Ovary (tissue), 3 donors: ENCODE measurements at regions not wholly inside any gene's neighbourhood (a gene's known extent, or its start where the extent isn't known, plus 50 kb on each side); places are given as distances from the start of the nearest gene placed in this dataset.
"Not testable (repeated sequence)": the region's sequence is repeated elsewhere in the genome, so short reads cannot be mapped to it uniquely, and the experiment has no call there.

ENCODE experiments used
- EP300 ChIP-seq: sonication (generic); formaldehyde crosslinking; IDR thresholded peaks from one replicate; pipeline ENCODE4 v1.6.1; 2017; ENCODE audit warnings: antibody characterized with exemption
- TF ChIP-seq, protein P1 (sequence below), 3 donors: fragments of 450-650 bp in 2 of 3; fragments of 200-600 bp in 1 of 3; IDR thresholded peaks; one replicate each; pipeline versions ENCODE4 v1.5.1 to v1.8.0; 2016 to 2022; ENCODE audit warnings: antibody characterized with exemption in 3 of 3, mild to moderate bottlenecking in 1 of 3
- donor health status: DM: no; HTN: no; CAD: no.

- TF ChIP-seq EP300 = not testable (repeated sequence)
- TF ChIP-seq, protein P1, sequence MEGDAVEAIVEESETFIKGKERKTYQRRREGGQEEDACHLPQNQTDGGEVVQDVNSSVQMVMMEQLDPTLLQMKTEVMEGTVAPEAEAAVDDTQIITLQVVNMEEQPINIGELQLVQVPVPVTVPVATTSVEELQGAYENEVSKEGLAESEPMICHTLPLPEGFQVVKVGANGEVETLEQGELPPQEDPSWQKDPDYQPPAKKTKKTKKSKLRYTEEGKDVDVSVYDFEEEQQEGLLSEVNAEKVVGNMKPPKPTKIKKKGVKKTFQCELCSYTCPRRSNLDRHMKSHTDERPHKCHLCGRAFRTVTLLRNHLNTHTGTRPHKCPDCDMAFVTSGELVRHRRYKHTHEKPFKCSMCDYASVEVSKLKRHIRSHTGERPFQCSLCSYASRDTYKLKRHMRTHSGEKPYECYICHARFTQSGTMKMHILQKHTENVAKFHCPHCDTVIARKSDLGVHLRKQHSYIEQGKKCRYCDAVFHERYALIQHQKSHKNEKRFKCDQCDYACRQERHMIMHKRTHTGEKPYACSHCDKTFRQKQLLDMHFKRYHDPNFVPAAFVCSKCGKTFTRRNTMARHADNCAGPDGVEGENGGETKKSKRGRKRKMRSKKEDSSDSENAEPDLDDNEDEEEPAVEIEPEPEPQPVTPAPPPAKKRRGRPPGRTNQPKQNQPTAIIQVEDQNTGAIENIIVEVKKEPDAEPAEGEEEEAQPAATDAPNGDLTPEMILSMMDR (IDR thresholded peaks at IDR 0.05) = not testable (repeated sequence)
These were observed 244.9 kb upstream of the PLGLB2 start for GRCh38 chr2:87502948-87503347.
